GM21423 (cell line): ENCODE measurements at regions not wholly inside any gene's neighbourhood (a gene's known extent, or its start where the extent isn't known, plus 50 kb on each side); places are given as distances from the start of the nearest gene placed in this dataset.

Source experiments
- ATAC-seq: cut with Tn5 transposase; IDR thresholded peaks from one replicate; pipeline ENCODE4 v1.9.1; 2021; ENCODE audit warnings: mild to moderate bottlenecking, moderate library complexity; ENCODE audit not compliant: unreplicated experiment

GRCh38 chr4:125994024-125994423, 679.3 kb downstream of the FAT4 start:
- ATAC-seq, result no peak

GRCh38 chr4:125994430-125994829, 679.7 kb downstream of the FAT4 start:
- no peak for ATAC-seq

GRCh38 chr4:126004941-126005340, 690.2 kb downstream of the FAT4 start:
- ATAC-seq, result no peak

DNA sequence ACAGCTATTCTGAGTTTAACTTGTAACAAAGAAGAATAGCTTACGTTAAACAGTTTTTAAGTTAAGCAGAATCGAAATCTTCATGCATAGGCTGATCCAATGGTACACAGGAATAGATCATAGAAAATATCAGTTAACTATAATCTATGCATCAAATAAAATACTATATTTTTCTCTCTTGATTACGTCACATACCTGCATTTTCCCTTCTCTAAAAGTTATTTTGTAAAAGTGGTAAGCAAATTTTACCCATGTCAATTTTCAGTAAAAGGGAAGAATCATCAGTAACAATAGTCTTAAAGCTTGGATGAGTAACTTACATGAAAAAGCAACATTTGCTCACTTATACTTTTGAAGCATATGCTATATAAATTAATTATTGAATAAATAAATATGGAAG, 692.4 kb downstream of the FAT4 start:
- no peak for ATAC-seq

- ATAC-seq, result no peak
Observed at GRCh38 chr4:126012691-126013290, 698.0 kb downstream of the FAT4 start.

DNA sequence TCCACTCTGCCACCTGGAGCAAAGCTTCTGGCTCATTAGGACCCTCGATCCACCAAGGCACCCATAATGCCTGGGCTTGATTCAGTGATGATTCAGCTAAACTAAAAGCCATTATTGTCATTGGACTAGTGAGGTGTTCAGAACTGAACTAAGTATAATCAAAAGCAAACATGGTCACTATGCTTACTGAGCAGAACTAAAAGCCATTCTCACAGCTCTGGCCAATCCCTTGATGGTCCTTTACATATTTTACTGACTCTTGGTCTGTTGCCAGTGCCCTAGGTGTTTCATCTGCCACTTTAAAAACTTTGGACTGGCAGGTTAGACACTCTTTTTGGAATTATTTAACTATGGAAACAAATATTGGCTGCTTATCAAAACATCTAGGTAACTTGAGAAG, 703.5 kb downstream of the FAT4 start:
- no peak for ATAC-seq

DNA sequence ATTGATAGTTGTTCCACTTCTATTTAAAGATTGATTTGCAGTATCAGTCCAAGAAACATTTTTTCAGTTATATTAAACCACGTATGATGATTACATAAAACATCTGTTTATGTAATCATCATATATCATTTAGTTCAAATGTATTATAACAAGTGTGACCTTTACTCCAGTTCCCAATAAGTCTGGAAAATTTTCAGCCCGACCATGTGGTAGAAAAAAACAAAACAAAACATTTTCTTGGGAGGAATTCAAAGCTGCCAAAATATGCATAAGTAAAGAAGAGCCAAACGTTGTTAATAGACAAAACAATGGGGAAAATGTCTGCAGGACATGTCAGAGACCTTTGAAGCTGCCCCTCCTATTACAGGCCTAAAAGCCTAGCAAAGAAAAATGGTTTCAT, 709.1 kb downstream of the FAT4 start:
- no peak for ATAC-seq

GRCh38 chr4:126027601-126028000, 712.8 kb downstream of the FAT4 start:
- ATAC-seq, result no peak

- no peak for ATAC-seq
Observed at GRCh38 chr4:126028876-126029275, 714.1 kb downstream of the FAT4 start.

DNA sequence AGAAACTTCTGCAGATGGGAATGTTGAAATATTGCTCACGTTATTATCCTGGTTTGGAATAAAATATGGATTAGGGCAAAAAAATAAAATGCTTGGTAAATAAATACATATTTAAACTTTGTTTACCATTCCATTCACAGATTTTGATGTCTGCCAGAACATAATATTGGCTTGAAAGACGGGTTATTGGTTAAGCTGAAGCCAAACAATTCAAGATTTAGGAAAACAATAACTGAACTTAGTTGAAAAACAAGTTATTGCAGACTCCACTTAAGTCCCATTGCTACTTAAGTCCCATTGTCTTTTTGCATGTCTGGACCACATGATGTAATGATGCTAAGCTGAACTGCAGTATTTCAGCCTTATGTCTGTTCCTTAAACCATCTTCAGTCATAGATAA, 722.5 kb downstream of the FAT4 start:
- no peak for ATAC-seq

GRCh38 chr4:126038502-126039144, 723.9 kb downstream of the FAT4 start:
- ATAC-seq, result no peak

DNA sequence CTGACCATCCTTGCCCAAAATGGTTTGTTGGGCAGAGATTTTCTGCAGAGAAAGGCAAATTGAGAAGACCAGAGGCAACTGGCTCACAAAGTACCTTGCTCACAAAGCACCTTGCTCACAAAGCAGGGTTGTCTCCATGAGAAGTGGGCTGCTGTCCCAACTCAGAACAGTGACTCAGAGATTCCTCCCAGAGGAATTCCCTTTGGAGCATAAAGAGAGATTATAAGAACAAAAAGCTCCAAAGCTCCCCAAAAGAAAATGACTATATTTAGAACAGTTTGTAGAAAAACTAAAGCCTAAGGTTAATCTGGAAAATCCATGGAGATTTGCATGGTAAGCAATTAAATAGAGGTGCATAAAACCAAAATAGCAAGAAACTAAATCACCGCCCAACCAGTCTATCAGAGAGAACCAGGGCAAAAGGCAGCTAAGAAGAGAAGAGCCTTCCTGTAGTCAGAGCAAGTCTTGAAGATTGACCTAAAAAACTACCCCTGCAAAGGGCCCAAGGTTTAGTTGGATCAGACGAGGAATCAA, 731.4 kb downstream of the FAT4 start:
- no peak for ATAC-seq

DNA sequence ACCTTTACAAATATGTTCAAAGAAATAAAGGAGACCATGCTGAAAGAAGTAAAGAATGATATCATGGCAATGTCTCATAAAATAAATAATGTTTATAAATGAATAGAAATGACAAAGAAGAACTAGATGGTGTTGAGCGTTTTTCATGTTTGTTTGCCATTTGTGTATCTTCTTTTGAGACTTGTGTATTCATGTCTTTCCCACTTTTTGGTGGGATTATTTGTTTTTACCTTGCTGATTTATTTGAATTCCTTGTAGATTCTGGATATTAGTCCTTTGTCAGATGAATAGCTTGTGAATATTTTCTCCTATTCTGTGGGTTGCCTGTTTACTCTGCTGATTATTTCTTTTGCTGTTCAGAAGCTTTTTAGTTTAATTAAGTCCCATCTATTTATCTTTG, 732.4 kb downstream of the FAT4 start:
- no peak for ATAC-seq

- ATAC-seq, result no peak
Observed at GRCh38 chr4:126051689-126052424, 737.1 kb downstream of the FAT4 start.

DNA sequence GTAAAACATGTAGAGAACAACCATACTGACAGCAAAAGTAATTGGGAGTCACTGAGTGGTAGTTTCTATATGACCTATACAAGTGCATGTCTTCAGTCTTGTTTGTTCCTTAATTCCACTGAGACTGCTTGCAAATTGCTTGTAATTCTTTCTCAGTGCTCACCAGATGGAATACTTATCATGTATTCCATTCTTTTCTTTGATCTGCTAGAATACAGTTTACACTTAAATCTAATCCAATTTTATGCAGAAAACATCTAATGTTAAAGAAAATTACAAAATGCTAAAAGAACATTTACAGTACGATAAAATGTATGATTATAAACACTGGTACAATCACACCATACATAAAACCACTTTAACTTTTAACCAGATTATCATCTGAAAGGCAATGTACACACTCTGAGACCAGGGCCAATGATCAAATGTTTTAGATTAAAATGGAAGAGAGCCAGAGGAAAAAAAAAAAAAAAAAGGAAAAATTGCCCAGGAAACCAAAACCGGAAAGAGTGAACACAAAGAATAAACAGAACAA, 741.4 kb downstream of the FAT4 start:
- no peak for ATAC-seq

- no peak for ATAC-seq
Observed at GRCh38 chr4:126057371-126057770, 742.6 kb downstream of the FAT4 start.

DNA sequence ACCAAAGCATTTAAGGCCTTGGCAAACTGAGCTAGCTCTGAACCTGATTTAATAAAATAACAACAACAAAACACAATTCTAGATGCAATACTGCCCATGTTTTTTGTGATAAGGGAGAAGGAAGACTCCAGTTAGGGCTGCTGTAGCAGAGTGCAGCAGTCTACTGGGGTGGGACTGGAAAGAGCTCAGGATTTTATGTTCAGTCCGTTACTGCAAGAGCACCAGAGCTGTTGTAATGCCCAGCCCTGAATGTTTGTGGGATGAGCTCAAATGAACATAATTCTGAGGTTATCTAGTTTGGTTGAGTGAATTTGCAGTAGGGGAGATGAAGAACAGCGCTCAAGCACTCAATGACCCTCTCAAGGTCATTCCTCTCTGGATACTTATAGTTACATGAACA, 743.8 kb downstream of the FAT4 start:
- no peak for ATAC-seq

DNA sequence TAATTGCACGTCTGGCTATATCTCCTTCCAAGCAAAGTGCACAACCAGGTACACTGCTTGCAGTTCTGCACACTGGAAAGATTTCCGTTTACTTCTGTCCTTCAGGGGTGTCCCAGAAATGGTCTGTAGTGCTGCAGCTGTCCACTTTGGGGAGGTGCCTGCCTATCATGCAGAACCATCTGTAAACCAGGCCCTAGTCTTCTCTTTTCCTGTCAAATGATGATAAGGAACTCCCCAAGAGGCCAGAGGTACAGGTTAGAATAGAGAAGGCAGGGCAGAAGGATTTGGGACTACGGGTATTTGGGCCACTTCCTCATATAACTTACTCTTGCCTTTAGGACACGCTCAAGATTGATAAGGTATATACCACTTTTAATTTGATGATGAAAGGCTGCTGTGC, 746.9 kb downstream of the FAT4 start:
- no peak for ATAC-seq

- no peak for ATAC-seq
Observed at GRCh38 chr4:126065016-126065415, 750.3 kb downstream of the FAT4 start.

DNA sequence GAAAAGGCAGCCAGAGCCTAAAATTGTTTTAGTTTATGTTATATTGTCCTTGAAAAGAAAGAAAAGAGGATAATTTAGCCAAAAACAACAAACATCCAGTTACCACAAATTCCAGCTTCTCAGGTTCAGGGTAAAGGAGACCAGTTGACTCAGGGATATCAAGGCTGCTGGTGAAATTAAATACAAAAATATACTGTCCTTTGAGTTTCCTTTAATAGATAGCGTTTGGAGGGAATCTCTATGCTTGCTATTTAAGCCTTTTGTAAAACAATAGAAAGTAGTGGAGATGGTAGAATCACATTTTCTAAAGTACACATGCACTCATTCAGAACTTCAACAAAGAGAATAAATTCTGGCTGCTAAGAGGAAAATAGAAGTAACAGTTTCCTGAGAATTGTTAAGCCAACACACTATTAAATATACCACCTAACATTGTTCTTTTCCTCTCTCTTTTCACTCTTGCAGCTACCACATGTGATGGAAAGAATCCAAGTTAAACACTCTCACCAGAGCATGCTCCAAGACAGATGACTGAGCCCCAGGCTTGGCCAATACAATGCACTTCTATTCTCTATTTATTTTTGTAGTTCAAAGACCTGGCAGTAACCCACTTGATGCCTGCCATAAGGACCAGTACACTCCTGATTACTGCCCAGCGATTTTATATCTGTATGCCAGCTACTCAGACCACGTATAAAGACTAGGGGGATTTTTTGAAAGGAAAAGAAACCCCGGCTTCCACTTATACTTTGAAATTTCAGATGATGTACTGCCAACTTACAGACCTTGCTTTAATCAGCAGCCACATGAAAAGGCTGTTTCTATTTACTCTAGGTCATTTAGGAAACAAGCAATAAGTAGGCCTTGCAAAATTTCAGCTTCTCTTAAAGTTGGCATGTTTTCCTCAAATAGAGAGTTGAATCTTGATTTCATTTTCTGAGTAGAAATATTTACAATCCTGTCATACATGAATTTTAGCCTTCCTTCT, 756.9 kb downstream of the FAT4 start:
- ATAC-seq, result no peak

DNA sequence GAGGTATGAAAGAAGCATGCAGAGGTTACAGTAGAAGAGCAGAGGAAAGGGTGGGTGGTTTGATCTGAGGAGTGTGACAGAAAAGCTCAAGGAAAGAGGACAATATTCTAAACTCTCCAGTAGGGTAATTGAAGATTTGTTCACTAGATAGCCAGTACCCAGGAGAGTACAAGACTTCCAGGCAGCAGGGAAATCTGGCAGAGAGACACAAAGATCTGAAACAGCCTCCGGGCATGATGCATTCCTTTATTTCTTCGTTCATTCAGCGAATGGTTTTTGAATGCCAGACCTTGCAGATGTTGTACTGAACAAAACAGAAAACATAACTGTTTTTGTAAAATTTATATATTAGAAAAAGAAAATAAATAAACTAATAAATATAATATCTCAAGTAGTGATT, 766.6 kb downstream of the FAT4 start:
- no peak for ATAC-seq
